IMR-90 (cell line): ENCODE measurements at regions not wholly inside any gene's neighbourhood (a gene's known extent, or its start where the extent isn't known, plus 50 kb on each side); places are given as distances from the start of the nearest gene placed in this dataset.

Source experiments
- BHLHE40 ChIP-seq: fragments of 150-350 bp; IDR thresholded peaks from 2 replicates; pipeline ENCODE4 v1.6.1; 2016; ENCODE audit warnings: mild to moderate bottlenecking, low read depth, low read length
- CEBPB ChIP-seq: IDR thresholded peaks from 2 replicates; pipeline ENCODE4 v1.6.1; 2012; ENCODE audit warnings: low read depth, low read length, improper control_type of control experiment
- CHD1 ChIP-seq: IDR thresholded peaks from 2 replicates; pipeline ENCODE4 v1.6.1; 2012; ENCODE audit warnings: low read depth, low read length, improper control_type of control experiment
- MAFK ChIP-seq: IDR thresholded peaks from 2 replicates; pipeline ENCODE4 v1.6.1; 2012; ENCODE audit warnings: low read depth, low read length, improper control_type of control experiment
- MAZ ChIP-seq: IDR thresholded peaks from 2 replicates; pipeline ENCODE4 v1.6.1; 2012; ENCODE audit warnings: low read depth, mild to moderate bottlenecking, low read length, improper control_type of control experiment, moderate library complexity, borderline replicate concordance
- POLR2A ChIP-seq: IDR thresholded peaks from 2 replicates; pipeline ENCODE4 v1.6.1; 2012; ENCODE audit warnings: mild to moderate bottlenecking, low read depth, low read length
- RAD21 ChIP-seq: IDR thresholded peaks from 2 replicates; pipeline ENCODE4 v1.6.1; 2012; ENCODE audit warnings: low read length, improper control_type of control experiment
- RCOR1 ChIP-seq: IDR thresholded peaks from 2 replicates; pipeline ENCODE4 v1.6.1; 2012; ENCODE audit warnings: mild to moderate bottlenecking, low read length, improper control_type of control experiment; ENCODE audit not compliant: insufficient replicate concordance
- TF ChIP-seq, protein P1 (sequence below): conservative IDR thresholded peaks from 2 replicates; pipeline ENCODE4 v1.5.1; 2012; ENCODE audit warnings: mild to moderate bottlenecking, low read depth, low read length, improper control_type of control experiment
- TF ChIP-seq, protein P2 (sequence below): fragments of 150-350 bp; IDR thresholded peaks from 2 replicates; pipeline ENCODE4 v1.6.1; 2016; ENCODE audit warnings: low read depth, mild to moderate bottlenecking, low read length, moderate library complexity, borderline replicate concordance

DNA sequence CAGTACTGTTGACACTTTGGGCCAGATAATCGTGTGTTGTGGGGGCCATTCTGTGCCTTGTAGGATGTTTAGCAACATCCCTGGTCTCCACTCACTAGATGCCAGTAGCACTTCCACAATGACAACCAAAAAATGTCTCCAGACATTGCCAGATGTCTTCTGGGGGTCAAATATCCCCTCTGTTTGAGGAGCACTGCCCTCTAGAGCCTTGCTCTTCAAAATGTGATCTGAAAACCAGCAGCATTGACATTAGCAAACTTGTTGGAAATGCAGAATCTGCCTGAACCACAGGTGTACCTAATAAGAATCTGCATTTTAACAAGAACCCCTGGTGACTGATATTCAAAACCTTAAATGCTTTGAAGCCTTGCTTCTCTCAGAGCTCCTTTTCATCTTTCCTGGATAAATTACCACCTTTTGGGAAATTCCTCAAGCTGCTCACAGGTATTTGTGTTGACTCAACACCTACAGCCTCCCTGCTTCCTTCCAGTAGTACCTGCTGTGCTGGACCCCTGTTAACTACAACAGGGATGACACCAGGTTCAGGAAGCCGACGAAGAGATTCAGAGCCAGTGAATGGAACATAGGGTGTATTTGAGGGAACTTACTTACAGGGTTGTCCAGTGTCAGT, 459.0 kb upstream of the NR3C2 start:
- TF ChIP-seq, protein P1, sequence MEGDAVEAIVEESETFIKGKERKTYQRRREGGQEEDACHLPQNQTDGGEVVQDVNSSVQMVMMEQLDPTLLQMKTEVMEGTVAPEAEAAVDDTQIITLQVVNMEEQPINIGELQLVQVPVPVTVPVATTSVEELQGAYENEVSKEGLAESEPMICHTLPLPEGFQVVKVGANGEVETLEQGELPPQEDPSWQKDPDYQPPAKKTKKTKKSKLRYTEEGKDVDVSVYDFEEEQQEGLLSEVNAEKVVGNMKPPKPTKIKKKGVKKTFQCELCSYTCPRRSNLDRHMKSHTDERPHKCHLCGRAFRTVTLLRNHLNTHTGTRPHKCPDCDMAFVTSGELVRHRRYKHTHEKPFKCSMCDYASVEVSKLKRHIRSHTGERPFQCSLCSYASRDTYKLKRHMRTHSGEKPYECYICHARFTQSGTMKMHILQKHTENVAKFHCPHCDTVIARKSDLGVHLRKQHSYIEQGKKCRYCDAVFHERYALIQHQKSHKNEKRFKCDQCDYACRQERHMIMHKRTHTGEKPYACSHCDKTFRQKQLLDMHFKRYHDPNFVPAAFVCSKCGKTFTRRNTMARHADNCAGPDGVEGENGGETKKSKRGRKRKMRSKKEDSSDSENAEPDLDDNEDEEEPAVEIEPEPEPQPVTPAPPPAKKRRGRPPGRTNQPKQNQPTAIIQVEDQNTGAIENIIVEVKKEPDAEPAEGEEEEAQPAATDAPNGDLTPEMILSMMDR: no peak
- no peak for TF ChIP-seq BHLHE40
- TF ChIP-seq MAZ: no peak
- no peak for TF ChIP-seq MAFK
- no peak for TF ChIP-seq RAD21
- TF ChIP-seq CEBPB: no peak
- no peak for TF ChIP-seq POLR2A
- TF ChIP-seq RCOR1: no peak
- TF ChIP-seq CHD1: no peak
- TF ChIP-seq, protein P2, sequence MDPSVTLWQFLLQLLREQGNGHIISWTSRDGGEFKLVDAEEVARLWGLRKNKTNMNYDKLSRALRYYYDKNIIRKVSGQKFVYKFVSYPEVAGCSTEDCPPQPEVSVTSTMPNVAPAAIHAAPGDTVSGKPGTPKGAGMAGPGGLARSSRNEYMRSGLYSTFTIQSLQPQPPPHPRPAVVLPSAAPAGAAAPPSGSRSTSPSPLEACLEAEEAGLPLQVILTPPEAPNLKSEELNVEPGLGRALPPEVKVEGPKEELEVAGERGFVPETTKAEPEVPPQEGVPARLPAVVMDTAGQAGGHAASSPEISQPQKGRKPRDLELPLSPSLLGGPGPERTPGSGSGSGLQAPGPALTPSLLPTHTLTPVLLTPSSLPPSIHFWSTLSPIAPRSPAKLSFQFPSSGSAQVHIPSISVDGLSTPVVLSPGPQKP: no peak
